ENCODE measurements at regions not wholly inside any gene's neighbourhood (a gene's known extent, or its start where the extent isn't known, plus 50 kb on each side); places are given as distances from the start of the nearest gene placed in this dataset.

GRCh38 chr9:22657713-22658112 lies 211.1 kb downstream of the DMRTA1 start:
- no peak for TF ChIP-seq POLR2A (IDR thresholded peaks at IDR 0.05; ENCODE audit: low read depth)
- TF ChIP-seq, protein P1, sequence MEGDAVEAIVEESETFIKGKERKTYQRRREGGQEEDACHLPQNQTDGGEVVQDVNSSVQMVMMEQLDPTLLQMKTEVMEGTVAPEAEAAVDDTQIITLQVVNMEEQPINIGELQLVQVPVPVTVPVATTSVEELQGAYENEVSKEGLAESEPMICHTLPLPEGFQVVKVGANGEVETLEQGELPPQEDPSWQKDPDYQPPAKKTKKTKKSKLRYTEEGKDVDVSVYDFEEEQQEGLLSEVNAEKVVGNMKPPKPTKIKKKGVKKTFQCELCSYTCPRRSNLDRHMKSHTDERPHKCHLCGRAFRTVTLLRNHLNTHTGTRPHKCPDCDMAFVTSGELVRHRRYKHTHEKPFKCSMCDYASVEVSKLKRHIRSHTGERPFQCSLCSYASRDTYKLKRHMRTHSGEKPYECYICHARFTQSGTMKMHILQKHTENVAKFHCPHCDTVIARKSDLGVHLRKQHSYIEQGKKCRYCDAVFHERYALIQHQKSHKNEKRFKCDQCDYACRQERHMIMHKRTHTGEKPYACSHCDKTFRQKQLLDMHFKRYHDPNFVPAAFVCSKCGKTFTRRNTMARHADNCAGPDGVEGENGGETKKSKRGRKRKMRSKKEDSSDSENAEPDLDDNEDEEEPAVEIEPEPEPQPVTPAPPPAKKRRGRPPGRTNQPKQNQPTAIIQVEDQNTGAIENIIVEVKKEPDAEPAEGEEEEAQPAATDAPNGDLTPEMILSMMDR (IDR thresholded peaks at IDR 0.05): no peak

All from esophagus muscularis mucosa (tissue), 3 donors.